Endodermal cell (in vitro differentiated cells): ENCODE measurements at regions not wholly inside any gene's neighbourhood (a gene's known extent, or its start where the extent isn't known, plus 50 kb on each side); places are given as distances from the start of the nearest gene placed in this dataset.

Source experiments
- DNase-seq: peaks from one replicate; pipeline ENCODE4 v3.0.0-alpha.2; 2017
- H3K27ac ChIP-seq: 2 replicates; pipeline ENCODE4 v1.5.1; 2013; ENCODE audit warnings: mild to moderate bottlenecking, low read depth, low read length, moderate library complexity
- H3K27me3 ChIP-seq: 2 replicates; pipeline ENCODE4 v1.6.1; 2013; ENCODE audit warnings: mild to moderate bottlenecking, low read length, moderate library complexity; ENCODE audit not compliant: insufficient read depth, control insufficient read depth, poor library complexity, severe bottlenecking
- H3K36me3 ChIP-seq: 2 replicates; pipeline ENCODE4 v1.7.0; 2013; ENCODE audit warnings: mild to moderate bottlenecking, low read length, moderate library complexity; ENCODE audit not compliant: control insufficient read depth, insufficient read depth
- H3K4me1 ChIP-seq: one replicate; pipeline ENCODE4 v1.7.0; 2013; ENCODE audit warnings: low read length; ENCODE audit not compliant: control insufficient read depth, insufficient read depth
- H3K4me3 ChIP-seq: 2 replicates; pipeline ENCODE4 v1.5.1; 2013; ENCODE audit warnings: mild to moderate bottlenecking, low read length, moderate library complexity
- H3K9ac ChIP-seq: 2 replicates; pipeline ENCODE4 v1.6.1; 2013; ENCODE audit warnings: mild to moderate bottlenecking, low read length, moderate library complexity; ENCODE audit not compliant: poor library complexity, severe bottlenecking; ENCODE audit errors: extremely low read depth
- H3K9me3 ChIP-seq: 2 replicates; pipeline ENCODE4 v1.6.1; 2013; ENCODE audit warnings: mild to moderate bottlenecking, low read length, moderate library complexity; ENCODE audit not compliant: control insufficient read depth
- H3K27ac Mint-ChIP-seq: 2 replicates; pipeline ENCODE4 v1.8.0; 2020; ENCODE audit warnings: mixed read lengths
- H3K27me3 Mint-ChIP-seq: 2 replicates; pipeline ENCODE4 v1.8.0; 2021; ENCODE audit warnings: mild to moderate bottlenecking, mixed read lengths; ENCODE audit not compliant: insufficient read depth
- H3K36me3 Mint-ChIP-seq: 2 replicates; pipeline ENCODE4 v1.8.0; 2020; ENCODE audit warnings: low read depth, mixed read lengths
- H3K4me1 Mint-ChIP-seq: 2 replicates; pipeline ENCODE4 v1.8.0; 2020; ENCODE audit warnings: mixed read lengths
- H3K4me3 Mint-ChIP-seq: 2 replicates; pipeline ENCODE4 v1.8.0; 2020; ENCODE audit warnings: mild to moderate bottlenecking, moderate library complexity, mixed read lengths
- H3K9me3 Mint-ChIP-seq: 2 replicates; pipeline ENCODE4 v1.8.0; 2020; ENCODE audit warnings: mild to moderate bottlenecking, mixed read lengths
- WGBS, 2 experiments: methylation state at CpG; one replicate each; pipeline versions ENCODE4 v1.1.5 to v1.1.7; 2013; ENCODE audit warnings: missing lambda C conversion rate in 2 of 2, mixed read lengths in 1 of 2; ENCODE audit not compliant: insufficient coverage in 1 of 2, insufficient read length in 1 of 2; 5-methylcytosine and 5-hydroxymethylcytosine counted together
- TF ChIP-seq, protein P1 (sequence below): fragments of 200-600 bp; sonication (generic); conservative IDR thresholded peaks from 2 replicates; pipeline ENCODE4 v1.5.0; 2021; ENCODE audit warnings: antibody characterized with exemption, mild to moderate bottlenecking

DNA sequence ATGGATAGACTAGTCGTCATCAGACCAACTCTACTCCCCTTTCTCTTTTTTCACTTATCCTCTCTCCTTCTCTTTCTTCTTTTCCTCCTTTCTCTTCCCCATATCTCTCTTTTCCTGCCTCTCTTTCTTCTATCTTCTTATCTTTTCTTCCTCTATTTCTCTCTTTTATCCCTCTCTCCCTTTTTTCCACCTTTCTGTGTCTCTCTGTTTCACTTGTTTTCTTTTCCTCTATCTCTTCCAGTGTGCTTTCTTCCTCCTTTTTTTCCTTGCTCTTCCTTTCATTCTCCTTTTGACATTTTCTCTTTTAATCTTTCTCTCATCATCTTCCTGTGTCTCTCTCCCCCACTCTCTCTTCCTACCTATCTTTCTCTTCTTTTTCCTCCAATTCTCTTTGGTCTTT, 159.0 kb upstream of the PTGFR start:
- Histone ChIP-seq H3K4me1 (no peaks in the 10 kb centered on the region), H3K9me3 (no peaks in the 10 kb centered on the region), H3K27ac (no peak overlapping the region), H3K4me3 (no peak overlapping the region), H3K9ac (no peak overlapping the region), H3K27me3 (peaks cover 18% of the 10 kb centered on the region), H3K36me3 (no peaks in the 10 kb centered on the region)
- H3K9me3 Mint-ChIP-seq, result peaks cover 3% of the 10 kb centered on the region
- H3K27ac Mint-ChIP-seq, result no peak overlapping the region
- H3K4me1 Mint-ChIP-seq, result no peaks in the 10 kb centered on the region
- no peak for DNase-seq
- TF ChIP-seq, protein P1, sequence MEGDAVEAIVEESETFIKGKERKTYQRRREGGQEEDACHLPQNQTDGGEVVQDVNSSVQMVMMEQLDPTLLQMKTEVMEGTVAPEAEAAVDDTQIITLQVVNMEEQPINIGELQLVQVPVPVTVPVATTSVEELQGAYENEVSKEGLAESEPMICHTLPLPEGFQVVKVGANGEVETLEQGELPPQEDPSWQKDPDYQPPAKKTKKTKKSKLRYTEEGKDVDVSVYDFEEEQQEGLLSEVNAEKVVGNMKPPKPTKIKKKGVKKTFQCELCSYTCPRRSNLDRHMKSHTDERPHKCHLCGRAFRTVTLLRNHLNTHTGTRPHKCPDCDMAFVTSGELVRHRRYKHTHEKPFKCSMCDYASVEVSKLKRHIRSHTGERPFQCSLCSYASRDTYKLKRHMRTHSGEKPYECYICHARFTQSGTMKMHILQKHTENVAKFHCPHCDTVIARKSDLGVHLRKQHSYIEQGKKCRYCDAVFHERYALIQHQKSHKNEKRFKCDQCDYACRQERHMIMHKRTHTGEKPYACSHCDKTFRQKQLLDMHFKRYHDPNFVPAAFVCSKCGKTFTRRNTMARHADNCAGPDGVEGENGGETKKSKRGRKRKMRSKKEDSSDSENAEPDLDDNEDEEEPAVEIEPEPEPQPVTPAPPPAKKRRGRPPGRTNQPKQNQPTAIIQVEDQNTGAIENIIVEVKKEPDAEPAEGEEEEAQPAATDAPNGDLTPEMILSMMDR, result no peak
- H3K4me3 Mint-ChIP-seq, result no peak overlapping the region
- H3K27me3 Mint-ChIP-seq, result peaks cover 60% of the 10 kb centered on the region
- WGBS, 2 experiments, result 83 to 88% methylated on average over 1 of the region's 1 CpG
- H3K36me3 Mint-ChIP-seq, result no peaks in the 10 kb centered on the region

DNA sequence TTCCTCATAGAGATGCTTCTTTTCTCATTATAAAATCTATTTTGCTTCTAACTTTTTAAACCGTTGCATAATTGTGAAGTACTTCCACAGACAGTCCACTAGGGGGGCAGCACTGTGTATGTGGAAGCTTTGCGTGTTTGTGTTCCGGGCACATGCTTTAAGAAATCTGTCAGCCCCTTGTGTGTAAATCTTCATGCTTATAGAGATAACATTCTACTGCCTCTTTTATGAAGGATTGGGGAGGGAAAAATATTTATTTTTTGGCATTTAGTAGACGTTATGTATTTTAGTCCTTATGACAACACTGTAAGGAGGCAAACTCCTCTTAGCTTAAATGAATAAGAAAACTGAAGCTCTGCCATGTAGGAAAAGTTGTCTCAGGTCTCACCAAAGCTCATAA, 157.3 kb upstream of the PTGFR start:
- Histone ChIP-seq H3K4me1 (no peaks in the 10 kb centered on the region), H3K9me3 (no peaks in the 10 kb centered on the region), H3K27me3 (peaks cover 27% of the 10 kb centered on the region), H3K4me3 (no peak overlapping the region), H3K27ac (no peak overlapping the region), H3K36me3 (no peaks in the 10 kb centered on the region), H3K9ac (no peak overlapping the region)
- WGBS, 2 experiments, result 29 to 49% methylated on average over 1 to 4 of the region's 4 CpGs
- TF ChIP-seq, protein P1, result peak; percentile 87
- Mint-ChIP-seq H3K27ac (no peak overlapping the region), H3K9me3 (peaks cover 3% of the 10 kb centered on the region), H3K4me1 (no peaks in the 10 kb centered on the region), H3K36me3 (no peaks in the 10 kb centered on the region), H3K4me3 (no peak overlapping the region), H3K27me3 (peaks cover 61% of the 10 kb centered on the region)
- DNase-seq, result no peak

DNA sequence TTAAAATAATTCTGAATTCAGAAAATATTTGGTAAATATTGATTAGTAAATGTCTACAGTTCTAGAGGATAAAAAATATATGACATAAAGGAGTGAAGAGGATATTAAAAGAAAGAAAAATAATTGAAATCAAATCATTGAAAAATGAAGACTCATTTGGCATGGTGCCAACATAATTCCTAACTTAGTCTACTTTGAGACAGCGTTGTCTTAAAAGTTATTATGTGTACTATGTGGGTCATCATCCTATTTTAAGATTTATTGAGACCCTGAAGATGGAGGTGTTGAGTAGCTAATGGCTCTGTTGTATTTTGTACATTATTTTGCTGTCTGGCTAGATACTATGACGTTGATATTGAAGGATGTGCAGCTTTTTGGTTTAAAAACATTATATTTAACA, 156.7 kb upstream of the PTGFR start:
- Mint-ChIP-seq H3K36me3 (no peaks in the 10 kb centered on the region), H3K4me3 (no peak overlapping the region), H3K9me3 (peaks cover 3% of the 10 kb centered on the region), H3K27me3 (peaks cover 60% of the 10 kb centered on the region), H3K4me1 (no peaks in the 10 kb centered on the region), H3K27ac (no peak overlapping the region)
- no peak overlapping the region for H3K27ac ChIP-seq
- DNase-seq, result no peak
- H3K9ac ChIP-seq, result no peak overlapping the region
- H3K4me1 ChIP-seq, result no peaks in the 10 kb centered on the region
- H3K4me3 ChIP-seq, result no peak overlapping the region
- 91 to 100% methylated on average over 1 to 2 of the region's 2 CpGs for WGBS, 2 experiments
- TF ChIP-seq, protein P1, result no peak
- no peaks in the 10 kb centered on the region for H3K9me3 ChIP-seq
- H3K27me3 ChIP-seq, result peaks cover 31% of the 10 kb centered on the region
- H3K36me3 ChIP-seq, result no peaks in the 10 kb centered on the region
